Tibial nerve (tissue), 3 donors: ENCODE measurements at regions not wholly inside any gene's neighbourhood (a gene's known extent, or its start where the extent isn't known, plus 50 kb on each side); places are given as distances from the start of the nearest gene placed in this dataset.

Source experiments
- CTCF ChIP-seq, 5 experiments: fragments of 200-600 bp in 3 of 5; fragments of 450-650 bp in 2 of 5; sonication (generic) in 3 of 5; IDR thresholded peaks; one replicate each; pipeline ENCODE4 v1.5.1; 2016 to 2019; ENCODE audit warnings: antibody characterized with exemption in 5 of 5, mild to moderate bottlenecking in 3 of 5, moderate library complexity in 2 of 5
- POLR2A ChIP-seq, 2 donors: fragments of 450-650 bp; IDR thresholded peaks; one replicate each; pipeline ENCODE4 v1.6.1; 2017; ENCODE audit warnings: antibody characterized with exemption in 2 of 2, mild to moderate bottlenecking in 2 of 2, moderate library complexity in 2 of 2

DNA sequence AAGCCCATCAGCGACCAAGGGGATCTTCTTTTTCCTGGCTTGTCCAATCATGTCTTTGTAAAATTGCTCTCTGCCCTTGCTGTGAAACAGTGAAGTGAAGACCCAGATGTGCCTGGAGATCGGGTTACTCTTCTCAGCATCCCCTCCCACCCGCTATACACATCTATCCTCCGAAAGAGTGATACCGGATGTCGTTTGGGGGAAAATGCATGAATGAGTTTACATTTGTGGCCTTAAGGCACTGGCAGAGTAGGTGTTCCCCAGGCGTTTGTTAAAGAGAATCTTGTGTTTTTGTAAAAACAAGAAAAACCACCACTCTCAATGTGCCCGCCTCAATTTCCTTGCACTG, 528.3 kb downstream of the CMPK2 start:
- no peak for TF ChIP-seq POLR2A (IDR thresholded peaks at IDR 0.05)
- no peak for TF ChIP-seq CTCF (IDR thresholded peaks at IDR 0.05)
